ENCODE measurements at regions not wholly inside any gene's neighbourhood (a gene's known extent, or its start where the extent isn't known, plus 50 kb on each side); places are given as distances from the start of the nearest gene placed in this dataset.
"Not testable (repeated sequence)": the region's sequence is repeated elsewhere in the genome, so short reads cannot be mapped to it uniquely, and the experiment has no call there.

GRCh38 chrX:140250391-140250790, 254.5 kb downstream of the SOX3 start:
- no peak overlapping the region for H3K4me3 ChIP-seq (ENCODE audit: control insufficient read depth, low read depth, low read length)
- no peak for DNase-seq (ENCODE audit: low read depth)
- TF ChIP-seq, protein P1, sequence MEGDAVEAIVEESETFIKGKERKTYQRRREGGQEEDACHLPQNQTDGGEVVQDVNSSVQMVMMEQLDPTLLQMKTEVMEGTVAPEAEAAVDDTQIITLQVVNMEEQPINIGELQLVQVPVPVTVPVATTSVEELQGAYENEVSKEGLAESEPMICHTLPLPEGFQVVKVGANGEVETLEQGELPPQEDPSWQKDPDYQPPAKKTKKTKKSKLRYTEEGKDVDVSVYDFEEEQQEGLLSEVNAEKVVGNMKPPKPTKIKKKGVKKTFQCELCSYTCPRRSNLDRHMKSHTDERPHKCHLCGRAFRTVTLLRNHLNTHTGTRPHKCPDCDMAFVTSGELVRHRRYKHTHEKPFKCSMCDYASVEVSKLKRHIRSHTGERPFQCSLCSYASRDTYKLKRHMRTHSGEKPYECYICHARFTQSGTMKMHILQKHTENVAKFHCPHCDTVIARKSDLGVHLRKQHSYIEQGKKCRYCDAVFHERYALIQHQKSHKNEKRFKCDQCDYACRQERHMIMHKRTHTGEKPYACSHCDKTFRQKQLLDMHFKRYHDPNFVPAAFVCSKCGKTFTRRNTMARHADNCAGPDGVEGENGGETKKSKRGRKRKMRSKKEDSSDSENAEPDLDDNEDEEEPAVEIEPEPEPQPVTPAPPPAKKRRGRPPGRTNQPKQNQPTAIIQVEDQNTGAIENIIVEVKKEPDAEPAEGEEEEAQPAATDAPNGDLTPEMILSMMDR (IDR thresholded peaks at IDR 0.05; ENCODE audit: control insufficient read depth, insufficient read depth, low read depth, low read length, missing control alignments), result no peak

DNA sequence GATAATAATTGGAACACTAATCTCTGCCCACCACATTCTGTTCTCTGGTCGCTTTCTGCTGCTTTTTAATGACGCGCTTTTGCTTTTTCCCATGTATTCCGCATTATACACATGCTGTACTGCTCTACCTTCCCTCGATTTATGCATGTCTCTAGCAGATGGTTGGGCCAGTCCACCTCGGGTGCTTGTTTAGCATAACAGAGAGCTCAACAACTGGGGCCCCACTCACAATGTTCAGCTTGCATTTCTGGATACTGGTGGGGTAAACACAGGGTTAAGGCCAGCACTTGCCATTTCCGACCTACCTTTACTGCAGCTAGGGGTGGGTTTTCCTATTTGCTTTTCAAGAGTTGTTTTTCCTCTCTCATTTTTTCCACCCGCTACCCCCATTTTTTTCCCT, 255.8 kb downstream of the SOX3 start:
- TF ChIP-seq, protein P1 (IDR thresholded peaks at IDR 0.05; ENCODE audit: control insufficient read depth, insufficient read depth, low read depth, low read length, missing control alignments), result no peak
- DNase-seq (ENCODE audit: low read depth), result no peak
- H3K4me3 ChIP-seq (ENCODE audit: control insufficient read depth, low read depth, low read length), result no peak overlapping the region

DNA sequence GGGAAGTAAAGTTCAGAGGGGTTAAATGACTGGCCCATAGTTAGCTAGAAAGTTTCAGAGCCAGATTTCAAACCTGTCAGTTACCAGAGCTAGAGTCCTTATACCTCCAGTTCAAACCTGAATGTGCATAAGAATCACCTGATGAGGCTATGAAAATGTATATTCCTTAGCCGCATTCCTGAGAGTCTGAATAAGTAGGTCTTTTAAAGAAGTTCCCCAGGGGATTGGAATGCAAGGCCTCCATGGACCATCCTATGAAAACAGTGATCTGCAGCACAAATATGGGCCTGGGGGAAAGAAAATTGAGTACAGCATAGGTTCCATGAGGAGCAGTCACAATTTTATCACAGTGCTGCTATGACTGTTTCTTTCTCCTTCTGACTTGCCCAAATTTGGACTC, 263.9 kb upstream of the CXorf66 start:
- TF ChIP-seq, protein P1 (IDR thresholded peaks at IDR 0.05; ENCODE audit: control insufficient read depth, insufficient read depth, low read depth, low read length, missing control alignments), result no peak
- no peak for DNase-seq (ENCODE audit: low read depth)
- H3K4me3 ChIP-seq (ENCODE audit: control insufficient read depth, low read depth, low read length), result no peak overlapping the region

DNA sequence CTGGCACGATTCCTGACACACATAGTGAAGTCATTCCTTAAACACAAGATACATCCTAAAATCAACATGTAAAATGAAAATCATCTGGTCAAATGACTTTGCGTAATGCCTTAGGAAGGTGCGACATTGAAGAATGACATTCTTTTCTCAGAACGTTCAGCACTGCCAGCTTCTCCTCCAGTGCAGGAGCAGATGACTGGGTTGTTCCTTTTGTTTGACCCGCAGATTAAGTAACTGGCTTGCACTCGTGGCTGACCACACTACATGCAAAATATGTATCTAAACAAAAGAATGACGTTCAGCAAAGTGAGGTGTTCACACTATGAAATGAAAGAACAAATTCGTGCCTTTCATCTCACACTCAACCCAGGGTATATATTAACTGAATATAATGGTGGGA, 260.7 kb upstream of the CXorf66 start:
- not testable (repeated sequence) for DNase-seq (ENCODE audit: low read depth); H3K4me3 ChIP-seq (ENCODE audit: control insufficient read depth, low read depth, low read length)

DNA sequence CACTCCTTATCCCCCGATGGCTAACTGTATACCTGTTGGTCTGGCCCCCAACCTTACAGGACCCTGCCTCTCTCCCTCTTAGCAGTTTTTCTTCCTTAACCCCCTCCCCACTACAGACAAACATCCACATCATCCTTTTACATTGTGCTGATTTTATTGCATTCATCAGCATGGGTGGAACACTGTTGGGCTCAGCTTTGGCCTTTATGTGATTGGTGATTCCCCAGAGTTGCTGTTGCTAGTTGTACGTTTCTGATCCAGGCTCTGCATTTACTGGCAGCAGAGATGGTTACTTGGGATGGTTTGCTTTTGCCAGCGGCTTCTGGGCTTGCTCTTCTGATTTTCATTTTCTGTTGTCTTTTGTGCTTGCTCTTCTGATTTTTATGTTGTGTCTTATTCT, 250.6 kb upstream of the CXorf66 start:
- not testable (repeated sequence) for H3K4me3 ChIP-seq (ENCODE audit: control insufficient read depth, low read depth, low read length); DNase-seq (ENCODE audit: low read depth)

DNA sequence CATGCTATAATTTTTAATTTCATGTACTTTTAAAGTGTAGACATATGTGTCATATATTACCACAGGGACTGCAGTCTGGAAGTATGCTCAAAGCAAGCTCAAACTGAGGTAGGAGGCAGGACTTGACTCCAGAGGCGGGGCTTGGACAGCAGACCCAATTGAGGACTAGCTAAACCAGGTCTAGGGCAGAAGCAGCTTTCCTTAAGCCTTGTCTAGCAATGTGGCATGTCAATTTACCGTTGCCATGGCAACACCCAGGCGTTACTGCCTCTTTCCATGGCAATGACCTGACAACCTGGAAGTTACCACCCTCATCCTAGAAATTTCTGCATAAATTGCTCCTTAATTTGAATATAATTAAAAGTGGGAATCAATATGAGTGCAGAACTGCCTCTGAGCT, 249.2 kb upstream of the CXorf66 start:
- H3K4me3 ChIP-seq (ENCODE audit: control insufficient read depth, low read depth, low read length); DNase-seq (ENCODE audit: low read depth): not testable (repeated sequence)

DNA sequence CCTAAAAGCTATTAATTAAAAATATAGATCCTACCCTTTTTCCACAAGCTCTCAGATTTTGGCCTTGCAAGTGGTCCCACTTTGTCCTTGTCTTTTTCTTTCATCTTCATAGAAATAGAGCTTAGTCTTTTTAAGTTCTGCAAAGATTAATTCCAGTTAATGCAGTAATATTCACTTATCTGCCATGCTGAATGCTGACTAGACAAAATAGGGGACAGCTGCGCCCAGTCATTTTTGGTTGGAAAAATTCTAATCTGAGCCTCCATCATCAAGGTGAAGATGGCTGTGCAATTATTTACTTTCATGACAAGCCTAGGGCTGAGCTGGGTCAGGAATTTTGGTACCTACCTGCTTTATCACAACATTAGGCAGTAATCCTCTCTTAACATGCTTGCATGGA, 241.3 kb upstream of the CXorf66 start:
- DNase-seq (ENCODE audit: low read depth), result no peak
- no peak overlapping the region for H3K4me3 ChIP-seq (ENCODE audit: control insufficient read depth, low read depth, low read length)
- TF ChIP-seq, protein P1 (IDR thresholded peaks at IDR 0.05; ENCODE audit: control insufficient read depth, insufficient read depth, low read depth, low read length, missing control alignments), result no peak

- no peak overlapping the region for H3K4me3 ChIP-seq (ENCODE audit: control insufficient read depth, low read depth, low read length)
Measured at GRCh38 chrX:140190441-140191108, 225.3 kb upstream of the CXorf66 start.

More at GRCh38 chrX:140190441-140191108, 225.3 kb upstream of the CXorf66 start:
- no peak for DNase-seq (ENCODE audit: low read depth)
- TF ChIP-seq, protein P1 (IDR thresholded peaks at IDR 0.05; ENCODE audit: control insufficient read depth, insufficient read depth, low read depth, low read length, missing control alignments), result no peak
